ENCODE measurements at regions not wholly inside any gene's neighbourhood (a gene's known extent, or its start where the extent isn't known, plus 50 kb on each side); places are given as distances from the start of the nearest gene placed in this dataset.

GRCh38 chr5:22908129-22908528, 55.0 kb upstream of the CDH12 start:
- TF ChIP-seq CTCF (IDR thresholded peaks at IDR 0.05) (no peak), ZFX (IDR thresholded peaks at IDR 0.05; ENCODE audit: borderline replicate concordance) (no peak)

Data from 22Rv1 (cell line).